Astrocyte (in vitro differentiated cells and primary cell): ENCODE measurements at regions not wholly inside any gene's neighbourhood (a gene's known extent, or its start where the extent isn't known, plus 50 kb on each side); places are given as distances from the start of the nearest gene placed in this dataset.

ENCODE experiments used
- EZH2 ChIP-seq: IDR thresholded peaks from 2 replicates; pipeline ENCODE4 v1.6.1; 2012; ENCODE audit warnings: mild to moderate bottlenecking, low read length, inconsistent platforms; ENCODE audit not compliant: insufficient read depth
- TF ChIP-seq, protein P1 (sequence below): IDR thresholded peaks from 2 replicates; pipeline ENCODE4 v1.5.1; 2011; ENCODE audit warnings: low read depth, mild to moderate bottlenecking, inconsistent platforms, low read length, moderate library complexity; ENCODE audit not compliant: insufficient read depth

DNA sequence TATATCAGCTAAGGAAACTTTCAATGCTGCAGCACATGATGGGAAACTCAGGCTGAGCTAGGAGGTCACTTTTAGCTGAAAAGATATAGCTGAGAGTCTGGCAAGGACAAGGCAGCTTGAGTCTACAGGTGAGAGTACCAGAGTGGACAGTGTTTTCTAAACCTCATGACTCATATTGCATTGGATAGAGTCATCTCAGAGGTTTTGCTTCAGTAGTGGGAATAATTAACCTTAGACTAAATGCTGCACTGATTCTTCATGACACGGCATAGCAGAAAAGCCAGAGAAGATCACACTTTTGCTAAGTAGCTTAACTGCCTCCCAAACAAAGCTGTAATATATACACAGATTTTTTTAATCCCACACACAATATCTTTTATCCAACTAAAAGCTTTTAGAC is 865.0 kb upstream of the CDH2 start:
- TF ChIP-seq, protein P1, sequence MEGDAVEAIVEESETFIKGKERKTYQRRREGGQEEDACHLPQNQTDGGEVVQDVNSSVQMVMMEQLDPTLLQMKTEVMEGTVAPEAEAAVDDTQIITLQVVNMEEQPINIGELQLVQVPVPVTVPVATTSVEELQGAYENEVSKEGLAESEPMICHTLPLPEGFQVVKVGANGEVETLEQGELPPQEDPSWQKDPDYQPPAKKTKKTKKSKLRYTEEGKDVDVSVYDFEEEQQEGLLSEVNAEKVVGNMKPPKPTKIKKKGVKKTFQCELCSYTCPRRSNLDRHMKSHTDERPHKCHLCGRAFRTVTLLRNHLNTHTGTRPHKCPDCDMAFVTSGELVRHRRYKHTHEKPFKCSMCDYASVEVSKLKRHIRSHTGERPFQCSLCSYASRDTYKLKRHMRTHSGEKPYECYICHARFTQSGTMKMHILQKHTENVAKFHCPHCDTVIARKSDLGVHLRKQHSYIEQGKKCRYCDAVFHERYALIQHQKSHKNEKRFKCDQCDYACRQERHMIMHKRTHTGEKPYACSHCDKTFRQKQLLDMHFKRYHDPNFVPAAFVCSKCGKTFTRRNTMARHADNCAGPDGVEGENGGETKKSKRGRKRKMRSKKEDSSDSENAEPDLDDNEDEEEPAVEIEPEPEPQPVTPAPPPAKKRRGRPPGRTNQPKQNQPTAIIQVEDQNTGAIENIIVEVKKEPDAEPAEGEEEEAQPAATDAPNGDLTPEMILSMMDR = no peak
- no peak for TF ChIP-seq EZH2
